Cardiac fibroblast (primary cell): ENCODE measurements at regions not wholly inside any gene's neighbourhood (a gene's known extent, or its start where the extent isn't known, plus 50 kb on each side); places are given as distances from the start of the nearest gene placed in this dataset.

Source experiments
- DNase-seq, 2 donors: peaks; one replicate each; pipeline versions ENCODE4 v3.0.0 to v3.0.0-alpha.2; 2010; ENCODE audit warnings: low read depth in 2 of 2
- H3K4me3 ChIP-seq, 2 donors: replicated peaks in 1 of 2; 1 replicate in 1 of 2; 2 replicates in 1 of 2; pipeline ENCODE4 v1.5.1; 2011; ENCODE audit warnings: low read depth in 2 of 2, low read length in 2 of 2, mild to moderate bottlenecking in 2 of 2, moderate library complexity in 1 of 2
- TF ChIP-seq, protein P1 (sequence below): IDR thresholded peaks from one replicate; pipeline ENCODE4 v1.5.1; 2011; ENCODE audit warnings: low read depth, mild to moderate bottlenecking, low read length, inconsistent platforms

DNA sequence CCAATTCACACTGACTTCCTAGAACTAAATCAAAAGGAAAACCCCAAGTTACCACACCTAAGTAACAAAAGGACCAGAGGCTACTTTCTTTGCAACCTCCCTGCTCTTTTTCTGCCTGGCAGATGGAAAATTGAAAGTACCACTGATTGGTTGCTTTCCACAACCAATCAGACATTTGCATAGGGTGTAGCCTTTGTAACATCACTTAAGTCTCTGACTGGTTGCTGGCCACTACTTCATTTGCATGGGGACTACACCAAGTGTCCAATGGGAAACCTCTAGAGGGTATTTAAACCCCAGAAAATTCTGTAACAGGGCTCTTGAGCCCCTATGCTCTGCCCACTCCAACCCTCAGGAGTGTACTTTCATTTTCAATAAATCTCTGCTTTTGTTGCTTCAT is 365.0 kb downstream of the LTN1 start:
- no peak overlapping the region for H3K4me3 ChIP-seq
- TF ChIP-seq, protein P1, sequence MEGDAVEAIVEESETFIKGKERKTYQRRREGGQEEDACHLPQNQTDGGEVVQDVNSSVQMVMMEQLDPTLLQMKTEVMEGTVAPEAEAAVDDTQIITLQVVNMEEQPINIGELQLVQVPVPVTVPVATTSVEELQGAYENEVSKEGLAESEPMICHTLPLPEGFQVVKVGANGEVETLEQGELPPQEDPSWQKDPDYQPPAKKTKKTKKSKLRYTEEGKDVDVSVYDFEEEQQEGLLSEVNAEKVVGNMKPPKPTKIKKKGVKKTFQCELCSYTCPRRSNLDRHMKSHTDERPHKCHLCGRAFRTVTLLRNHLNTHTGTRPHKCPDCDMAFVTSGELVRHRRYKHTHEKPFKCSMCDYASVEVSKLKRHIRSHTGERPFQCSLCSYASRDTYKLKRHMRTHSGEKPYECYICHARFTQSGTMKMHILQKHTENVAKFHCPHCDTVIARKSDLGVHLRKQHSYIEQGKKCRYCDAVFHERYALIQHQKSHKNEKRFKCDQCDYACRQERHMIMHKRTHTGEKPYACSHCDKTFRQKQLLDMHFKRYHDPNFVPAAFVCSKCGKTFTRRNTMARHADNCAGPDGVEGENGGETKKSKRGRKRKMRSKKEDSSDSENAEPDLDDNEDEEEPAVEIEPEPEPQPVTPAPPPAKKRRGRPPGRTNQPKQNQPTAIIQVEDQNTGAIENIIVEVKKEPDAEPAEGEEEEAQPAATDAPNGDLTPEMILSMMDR = no peak
- peak; percentile 15 to 26 for DNase-seq

DNA sequence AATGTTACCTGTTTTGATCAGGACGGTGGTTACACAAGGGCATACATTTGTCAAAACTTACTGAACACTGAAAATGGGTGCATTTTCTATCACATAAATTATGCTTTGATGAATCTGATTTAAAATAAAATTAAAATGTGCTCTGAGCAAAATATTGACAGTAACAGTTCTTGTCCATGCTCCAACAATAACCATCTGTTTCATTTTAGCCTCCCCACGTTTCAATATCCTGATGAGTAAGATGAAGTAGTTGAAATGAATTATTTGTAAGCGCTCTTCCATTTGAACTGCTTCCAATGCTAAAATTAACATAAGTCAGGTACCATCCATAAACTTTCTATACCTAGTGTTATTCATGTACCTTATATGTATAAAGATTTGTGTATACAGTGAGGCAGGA is 365.4 kb downstream of the LTN1 start:
- H3K4me3 ChIP-seq = no peak overlapping the region
- TF ChIP-seq, protein P1 = no peak
- no peak for DNase-seq

DNA sequence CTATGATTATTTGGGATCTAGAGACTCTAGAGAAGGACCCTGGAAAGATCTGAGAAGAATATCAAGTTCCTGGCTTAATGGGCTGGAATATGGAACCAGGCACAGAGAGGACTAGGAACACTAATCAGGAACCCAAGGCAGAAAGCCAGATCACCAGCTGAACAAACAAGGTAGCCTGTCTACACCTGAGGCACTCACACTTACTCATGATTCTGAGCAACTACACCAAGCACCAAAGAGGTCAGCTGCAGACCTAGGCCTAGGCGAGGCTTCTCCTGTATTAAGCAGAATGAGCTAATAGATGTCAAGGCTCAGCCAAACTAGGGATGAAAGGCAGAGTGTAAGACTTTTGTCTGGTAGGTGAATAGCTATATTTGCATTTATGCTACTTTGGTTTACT is 368.1 kb downstream of the LTN1 start:
- DNase-seq = no peak
- no peak overlapping the region for H3K4me3 ChIP-seq
- TF ChIP-seq, protein P1 = no peak

DNA sequence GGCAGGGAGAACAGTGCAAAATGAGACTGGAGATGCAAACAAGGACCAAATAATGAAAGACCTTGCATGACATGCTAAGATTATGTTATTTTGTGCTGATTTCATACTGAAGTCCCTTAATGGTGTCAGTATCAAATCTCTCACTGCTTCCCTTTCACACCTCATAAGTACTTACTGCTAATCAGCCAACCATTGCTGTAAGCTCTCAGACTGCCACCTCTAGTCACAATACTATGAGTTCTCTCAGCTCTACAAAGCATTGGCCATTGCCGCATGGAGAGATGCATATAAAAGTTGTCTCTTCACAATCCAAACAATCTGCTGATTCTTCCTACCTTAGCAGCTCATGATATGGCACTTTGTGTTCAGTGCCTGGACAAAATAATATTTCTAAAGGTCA is 375.4 kb downstream of the LTN1 start:
- no peak for DNase-seq
- TF ChIP-seq, protein P1 = no peak
- H3K4me3 ChIP-seq = no peak overlapping the region

DNA sequence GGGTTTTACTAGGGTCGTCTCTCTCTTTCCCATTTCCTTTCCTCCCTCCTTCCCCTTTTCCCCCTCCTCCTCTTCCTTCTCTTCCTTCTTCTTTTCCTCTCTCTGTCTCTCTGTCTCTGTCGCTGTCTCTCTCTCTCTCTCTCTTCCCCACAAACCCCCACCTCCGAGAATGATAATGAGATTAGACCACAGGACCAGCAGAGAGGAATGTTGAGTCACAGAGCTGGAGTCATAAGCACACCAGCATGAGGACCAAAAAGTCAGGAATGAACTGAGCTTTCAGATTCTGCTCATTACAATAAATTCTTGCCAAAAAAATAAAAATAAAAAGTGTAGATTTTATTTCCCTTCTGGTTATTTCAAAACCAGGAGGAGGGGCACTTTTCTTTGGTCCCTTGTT is 377.4 kb downstream of the LTN1 start:
- no peak overlapping the region for H3K4me3 ChIP-seq
- TF ChIP-seq, protein P1 = no peak
- DNase-seq = peak; percentile 51 to 72

DNA sequence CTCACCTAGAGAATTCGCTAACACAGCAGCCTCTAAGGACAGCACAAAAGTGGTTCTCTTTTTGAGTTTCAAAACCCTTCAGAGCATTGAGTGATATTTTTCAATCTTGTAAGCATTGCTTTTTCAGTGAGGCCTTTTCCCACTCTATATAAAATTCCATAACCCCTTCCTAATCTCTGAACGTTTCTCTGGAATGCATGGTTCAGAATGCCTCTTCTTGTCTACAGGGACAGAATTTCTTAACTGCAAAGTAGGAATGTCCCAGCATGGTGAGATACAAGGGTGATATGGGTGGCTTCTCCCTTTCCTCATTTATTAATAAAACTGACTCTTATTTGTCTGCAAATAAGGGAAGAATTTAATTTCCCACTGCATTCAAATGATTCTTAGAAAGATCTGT is 377.9 kb downstream of the LTN1 start:
- TF ChIP-seq, protein P1 = no peak
- DNase-seq = no peak
- H3K4me3 ChIP-seq = no peak overlapping the region

DNA sequence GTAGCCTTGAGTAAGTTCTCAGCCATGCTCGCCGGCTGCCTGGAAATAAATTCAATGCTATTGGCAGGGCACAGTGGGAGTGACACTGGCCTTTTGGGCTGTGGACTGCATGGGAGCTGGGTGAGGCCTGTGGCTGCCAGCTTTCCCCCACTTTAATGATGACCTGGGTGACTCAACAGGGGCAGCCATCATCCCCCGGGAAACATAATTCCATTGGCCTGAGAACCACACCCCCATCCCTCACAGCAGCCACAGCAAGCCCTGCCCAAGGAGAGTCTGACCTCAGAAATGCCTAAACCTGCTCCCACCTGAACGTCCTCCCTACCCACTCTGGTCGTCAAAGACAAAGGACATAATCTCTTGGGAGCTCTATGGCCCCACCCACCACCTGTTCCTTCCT is 384.0 kb downstream of the LTN1 start:
- TF ChIP-seq, protein P1 = no peak
- no peak for DNase-seq

More for the DNA sequence above, 384.0 kb downstream of the LTN1 start:
- no peak overlapping the region for H3K4me3 ChIP-seq
